ENCODE measurements at regions not wholly inside any gene's neighbourhood (a gene's known extent, or its start where the extent isn't known, plus 50 kb on each side); places are given as distances from the start of the nearest gene placed in this dataset.

- no peak for DNase-seq (ENCODE audit: low read depth, low spot score)
Measured at GRCh38 chr3:107904536-107905066, 186.2 kb downstream of the CD47 start.

DNA sequence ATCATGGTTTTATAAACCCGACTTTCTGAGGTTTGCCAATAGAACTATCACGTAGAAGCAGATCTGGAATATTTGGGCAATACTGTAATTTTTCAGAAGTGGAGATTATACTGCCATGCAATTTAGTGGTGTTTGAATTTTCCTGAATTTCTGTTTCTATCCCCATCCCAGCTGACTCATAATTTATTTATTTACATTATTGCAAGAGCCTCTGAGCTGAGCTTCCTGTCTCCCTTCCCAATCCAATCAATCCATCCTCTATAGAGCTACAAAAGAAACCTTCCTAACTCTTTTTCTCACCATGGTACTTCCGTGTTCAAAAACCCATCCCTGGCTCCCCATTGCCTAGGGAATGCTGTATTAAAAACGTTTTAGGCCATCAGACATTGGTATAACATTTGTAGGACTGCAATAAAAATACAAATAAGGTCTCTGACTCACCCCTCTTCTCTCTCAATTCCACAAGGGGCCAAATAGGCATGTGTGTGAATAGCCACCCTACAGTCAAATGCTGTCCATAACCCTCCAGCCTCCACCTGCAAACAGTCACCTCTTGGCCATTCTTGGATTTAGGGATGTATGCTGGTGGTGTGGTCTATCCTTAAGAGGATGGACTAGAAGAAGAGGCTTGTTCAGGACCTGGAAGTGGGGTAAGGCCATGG lies 190.7 kb downstream of the CD47 start:
- DNase-seq (ENCODE audit: low read depth, low spot score), result no peak

GRCh38 chr3:107897471-107898061 lies 193.3 kb downstream of the CD47 start:
- DNase-seq (ENCODE audit: low read depth, low spot score), result no peak

DNA sequence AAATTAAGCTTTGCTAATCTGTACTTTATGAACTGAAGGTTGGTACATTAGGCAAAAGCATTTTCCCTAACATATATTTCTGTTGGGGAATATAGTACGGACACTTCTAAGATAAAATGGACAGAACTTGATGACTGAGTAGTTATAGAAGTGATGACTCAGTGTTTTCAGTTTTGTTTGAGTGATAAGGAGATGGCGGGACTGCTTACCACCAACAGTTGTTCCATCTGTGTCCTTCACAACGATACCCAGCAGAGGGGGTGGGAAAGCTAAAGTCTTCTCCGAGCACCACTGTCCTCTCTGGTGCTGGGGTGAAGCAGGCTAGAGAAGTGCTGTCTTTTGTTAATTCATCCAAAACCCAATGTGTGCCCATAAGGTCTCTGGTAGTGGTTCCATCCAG lies 195.8 kb downstream of the CD47 start:
- no peak for DNase-seq (ENCODE audit: low read depth, low spot score)

GRCh38 chr3:107892955-107893624 lies 197.7 kb downstream of the CD47 start:
- no peak for DNase-seq (ENCODE audit: low read depth, low spot score)

GRCh38 chr3:107884719-107885460 lies 205.9 kb downstream of the CD47 start:
- DNase-seq (ENCODE audit: low read depth, low spot score), result no peak

DNA sequence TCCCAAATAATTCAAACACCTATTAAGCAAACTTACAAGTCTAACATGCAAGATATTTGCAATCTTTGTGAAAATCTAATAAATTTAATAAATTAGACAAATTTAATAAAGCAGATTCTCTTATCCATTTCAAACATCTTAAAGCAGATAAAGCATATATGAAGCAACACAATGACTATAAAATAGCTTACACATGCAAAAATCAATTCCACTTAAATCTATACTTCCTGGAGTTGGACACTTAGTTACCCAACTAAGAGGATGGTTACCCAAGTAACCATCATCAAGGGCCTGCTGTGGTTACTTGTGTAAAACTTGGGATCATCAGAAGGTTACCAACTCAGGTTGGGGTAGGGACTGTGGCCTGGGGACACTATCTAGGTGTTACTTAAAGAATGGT lies 206.8 kb downstream of the CD47 start:
- DNase-seq (ENCODE audit: low read depth, low spot score), result no peak

- DNase-seq (ENCODE audit: low read depth, low spot score), result peak; percentile 44
Measured at GRCh38 chr3:107882881-107883280, 207.9 kb downstream of the CD47 start.

DNA sequence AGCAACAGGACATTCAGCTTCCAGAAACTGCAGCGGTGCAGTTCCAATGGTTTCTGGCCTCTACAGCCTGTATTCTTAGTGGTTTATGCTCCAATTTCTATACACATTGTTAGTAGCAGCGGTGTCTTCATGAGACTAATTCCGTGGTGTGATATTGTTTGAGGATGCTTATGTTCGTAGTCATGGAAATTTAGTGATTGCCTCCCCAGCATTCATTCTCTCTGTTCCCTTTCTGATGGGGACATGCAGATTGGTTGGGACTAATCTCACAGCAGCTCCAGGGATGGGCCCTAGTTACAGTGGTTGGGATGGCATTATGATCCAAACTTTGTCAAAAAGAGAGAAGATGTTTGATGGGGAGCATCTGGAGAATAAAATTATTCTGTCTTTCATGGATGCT lies 208.6 kb downstream of the CD47 start:
- no peak for DNase-seq (ENCODE audit: low read depth, low spot score)

DNA sequence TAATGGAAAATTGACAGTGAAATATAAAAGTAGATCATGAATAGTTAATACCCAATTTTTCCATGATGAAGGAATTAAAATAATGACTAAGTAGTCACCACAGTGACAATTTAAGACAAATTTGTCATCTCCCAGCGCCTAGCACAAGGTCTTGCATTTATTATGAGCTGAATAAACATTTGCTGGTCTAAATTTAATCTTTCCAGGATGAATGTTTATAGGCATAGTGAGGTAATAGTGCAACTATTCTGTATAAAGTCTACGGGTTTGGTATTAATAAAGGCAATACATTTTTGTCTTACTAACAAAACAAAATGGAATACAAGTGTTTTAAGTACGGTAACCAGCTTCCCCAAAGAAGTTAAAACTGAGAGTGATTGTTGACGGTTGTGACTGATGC lies 209.3 kb downstream of the CD47 start:
- no peak for DNase-seq (ENCODE audit: low read depth, low spot score)

DNA sequence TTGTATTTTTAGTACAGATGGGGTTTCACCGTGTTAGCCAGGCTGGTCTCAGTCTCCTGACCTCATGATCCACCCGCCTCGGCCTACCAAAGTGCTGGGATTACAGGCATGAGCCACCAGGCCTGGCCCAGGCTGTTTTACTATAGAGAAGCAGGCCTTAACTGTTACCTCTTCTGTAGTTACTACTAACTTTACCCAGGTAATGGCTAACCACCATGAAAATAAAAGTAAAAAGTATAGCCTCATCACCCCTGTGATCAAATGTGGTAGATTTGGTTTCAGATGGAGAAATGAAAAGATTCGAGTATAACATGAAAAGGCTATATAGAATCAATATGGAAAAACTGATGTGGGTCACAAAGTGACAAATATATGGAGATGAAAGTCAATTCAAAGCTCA lies 210.1 kb downstream of the CD47 start:
- DNase-seq (ENCODE audit: low read depth, low spot score), result no peak

DNA sequence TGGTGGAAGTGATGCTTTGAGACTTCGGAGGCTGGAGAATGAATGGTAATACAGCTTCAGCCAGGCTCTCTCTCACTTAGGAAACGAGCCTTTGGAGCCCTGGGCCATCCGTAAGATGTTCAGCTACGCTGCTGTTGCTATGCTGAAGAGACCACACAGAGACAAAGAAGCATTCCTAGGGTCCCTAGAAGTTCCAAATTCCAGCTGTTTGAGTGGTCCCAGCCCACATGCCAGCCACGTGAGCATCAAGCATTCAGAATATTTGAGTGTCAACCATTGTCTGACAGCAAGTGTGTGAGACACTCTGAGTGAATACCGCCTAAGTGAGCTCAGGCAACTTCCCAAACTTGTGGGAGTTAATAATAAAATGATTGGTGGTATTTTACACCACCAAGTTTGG lies 212.9 kb downstream of the CD47 start:
- DNase-seq (ENCODE audit: low read depth, low spot score), result no peak

- DNase-seq (ENCODE audit: low read depth, low spot score), result no peak
Measured at GRCh38 chr3:107870943-107871638, 219.7 kb downstream of the CD47 start.

DNA sequence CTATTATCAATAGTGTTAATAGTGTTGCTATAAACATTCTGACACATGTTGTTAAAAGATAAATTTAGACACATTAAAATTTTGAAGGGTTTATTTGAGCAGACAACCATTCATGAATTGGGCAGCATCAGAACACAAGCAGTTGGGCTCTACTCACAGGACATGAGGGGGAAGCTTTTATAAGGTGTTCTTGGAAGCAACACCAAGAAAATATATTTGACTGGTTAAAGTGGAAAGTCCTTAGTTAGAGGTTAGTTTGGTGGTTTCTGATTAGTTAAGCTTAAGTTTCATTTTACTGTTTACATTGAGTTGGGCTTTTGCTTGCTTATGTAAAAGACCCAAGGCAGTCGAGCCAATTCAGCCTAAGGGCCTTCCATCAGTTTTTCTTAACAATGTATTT lies 220.7 kb downstream of the CD47 start:
- DNase-seq (ENCODE audit: low read depth, low spot score), result no peak

GRCh38 chr3:107868449-107868848 lies 222.4 kb downstream of the CD47 start:
- DNase-seq (ENCODE audit: low read depth, low spot score), result no peak

DNA sequence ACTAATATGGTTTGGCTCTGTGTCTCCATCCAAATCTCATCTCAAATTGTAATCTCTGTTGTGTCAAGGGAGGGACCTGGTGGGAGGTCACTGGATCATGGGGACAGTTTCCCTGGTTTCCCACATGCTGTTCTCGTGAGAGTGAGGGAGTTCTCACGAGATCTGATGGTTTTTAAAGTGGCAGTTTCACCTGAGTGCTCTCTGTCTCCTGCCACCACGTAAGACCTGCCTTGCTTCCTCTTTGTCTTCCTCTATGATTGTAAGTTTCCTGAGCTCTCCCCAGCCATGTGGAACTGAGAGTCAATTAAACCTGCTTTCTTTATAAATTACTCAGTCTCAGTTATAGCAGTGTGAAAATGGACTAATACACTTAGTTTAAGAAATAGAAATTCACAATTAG lies 228.9 kb downstream of the CD47 start:
- DNase-seq (ENCODE audit: low read depth, low spot score), result no peak

DNA sequence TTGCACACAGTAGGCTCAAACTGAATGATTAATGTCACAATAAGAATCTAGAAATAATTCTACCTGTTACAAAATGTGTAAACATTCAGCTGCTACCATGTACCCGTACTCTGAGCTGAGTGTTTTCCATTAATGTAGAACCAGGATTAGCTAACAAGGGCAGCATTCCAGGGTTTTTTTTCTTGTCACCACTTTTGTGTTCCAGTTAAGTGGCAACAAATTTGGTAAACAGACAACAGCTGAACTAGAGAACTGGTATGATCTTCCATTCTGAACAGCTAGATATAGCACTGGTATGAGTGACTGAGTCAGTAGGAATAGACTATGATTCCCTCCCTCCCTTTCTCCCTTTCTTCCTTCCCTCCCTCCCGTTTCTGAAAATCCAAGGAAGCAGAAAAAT lies 229.4 kb downstream of the CD47 start:
- DNase-seq (ENCODE audit: low read depth, low spot score), result no peak

Data from pulmonary artery endothelial cell (primary cell).